HG03442 (cell line): ENCODE measurements at regions not wholly inside any gene's neighbourhood (a gene's known extent, or its start where the extent isn't known, plus 50 kb on each side); places are given as distances from the start of the nearest gene placed in this dataset.

Experiments
- ATAC-seq: cut with Tn5 transposase; IDR thresholded peaks from one replicate; pipeline ENCODE4 v1.9.1; 2021; ENCODE audit warnings: mild to moderate bottlenecking, moderate library complexity; ENCODE audit not compliant: unreplicated experiment

GRCh38 chr6:105917038-105917695, 169.0 kb upstream of the PRDM1 start:
- no peak for ATAC-seq

DNA sequence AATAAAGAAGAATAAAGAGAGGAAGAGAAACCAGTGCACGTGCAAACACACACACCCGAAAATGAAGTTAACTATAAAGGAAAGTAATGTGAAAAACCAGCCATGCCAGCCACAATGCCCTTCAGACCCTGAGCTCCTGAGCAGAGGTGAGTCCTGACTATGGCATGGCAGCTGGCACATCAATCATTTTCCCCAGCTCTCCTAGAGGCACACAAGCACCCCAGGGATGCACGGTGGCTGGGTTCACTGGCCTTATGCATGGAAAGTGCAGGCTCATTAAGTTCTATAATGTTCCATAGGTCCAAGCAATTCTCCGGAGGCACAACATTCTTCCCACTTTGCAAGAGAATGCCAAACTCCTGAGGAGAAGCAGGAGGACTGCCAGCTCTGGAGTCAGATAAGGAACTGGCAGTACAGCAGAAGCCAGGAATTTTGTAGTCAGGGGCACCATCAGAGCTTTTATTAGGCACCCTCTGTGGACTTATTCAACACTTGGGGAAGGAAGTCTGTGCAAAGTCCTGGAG, 175.0 kb upstream of the PRDM1 start:
- ATAC-seq = no peak

DNA sequence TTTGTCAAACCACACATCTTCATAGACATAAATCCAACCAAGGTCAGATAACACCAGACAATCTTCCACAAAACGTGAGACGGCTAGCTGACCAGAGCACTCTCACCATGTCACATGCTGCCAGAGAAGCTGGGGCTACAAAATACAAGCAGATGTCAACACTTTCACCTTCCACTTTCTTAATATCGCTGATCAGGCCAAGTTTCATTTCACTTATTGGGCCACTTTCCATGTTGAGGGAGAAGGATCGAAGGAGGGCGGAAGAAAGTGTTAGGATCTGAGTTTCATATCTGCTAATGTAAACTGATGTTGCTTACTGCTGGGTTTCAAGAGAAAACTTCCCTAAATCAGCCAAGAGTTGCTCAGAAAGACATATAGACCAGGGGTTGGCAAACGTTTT, 177.0 kb upstream of the PRDM1 start:
- no peak for ATAC-seq

DNA sequence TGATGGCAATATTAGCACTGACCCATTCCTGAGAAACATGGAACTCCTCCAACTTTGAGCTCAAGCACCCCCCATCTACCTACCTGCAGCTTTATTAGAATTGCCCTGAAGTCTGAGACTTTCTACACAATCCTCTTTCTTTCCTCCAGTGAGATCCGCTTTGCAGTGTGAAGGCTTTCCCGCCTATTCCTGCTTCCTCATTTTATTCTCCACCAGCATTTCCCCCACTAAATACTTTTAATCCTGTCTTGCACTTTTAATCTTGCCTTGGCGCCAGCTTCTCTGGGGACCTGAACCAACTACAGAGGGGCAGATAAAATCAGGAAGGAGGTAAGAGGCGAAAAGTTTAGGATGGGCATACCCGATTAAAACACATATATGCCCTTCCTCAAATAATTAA, 178.1 kb upstream of the PRDM1 start:
- no peak for ATAC-seq

DNA sequence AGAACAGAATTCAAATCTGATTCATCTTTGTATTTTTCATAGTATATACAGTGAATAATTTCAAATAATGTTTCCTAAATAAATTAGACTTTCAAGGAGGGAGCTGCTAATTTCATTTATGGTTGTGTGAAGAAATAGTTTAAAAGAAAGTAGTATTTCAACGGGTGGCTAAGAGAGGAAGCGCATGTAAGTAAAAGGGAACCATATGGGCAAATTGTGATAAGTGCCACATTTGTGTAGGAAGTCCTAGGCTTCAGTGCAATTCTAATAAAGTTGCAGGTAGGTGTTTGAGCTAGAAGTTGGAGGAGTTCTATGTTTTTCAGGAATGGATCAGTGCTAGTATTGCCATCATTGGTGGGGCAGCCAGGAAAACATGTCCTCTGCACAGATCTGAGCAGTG, 178.8 kb upstream of the PRDM1 start:
- no peak for ATAC-seq

GRCh38 chr6:105902401-105903031, 183.6 kb upstream of the PRDM1 start:
- no peak for ATAC-seq

- ATAC-seq = no peak
Observed at GRCh38 chr6:105901583-105901982, 184.6 kb upstream of the PRDM1 start.

DNA sequence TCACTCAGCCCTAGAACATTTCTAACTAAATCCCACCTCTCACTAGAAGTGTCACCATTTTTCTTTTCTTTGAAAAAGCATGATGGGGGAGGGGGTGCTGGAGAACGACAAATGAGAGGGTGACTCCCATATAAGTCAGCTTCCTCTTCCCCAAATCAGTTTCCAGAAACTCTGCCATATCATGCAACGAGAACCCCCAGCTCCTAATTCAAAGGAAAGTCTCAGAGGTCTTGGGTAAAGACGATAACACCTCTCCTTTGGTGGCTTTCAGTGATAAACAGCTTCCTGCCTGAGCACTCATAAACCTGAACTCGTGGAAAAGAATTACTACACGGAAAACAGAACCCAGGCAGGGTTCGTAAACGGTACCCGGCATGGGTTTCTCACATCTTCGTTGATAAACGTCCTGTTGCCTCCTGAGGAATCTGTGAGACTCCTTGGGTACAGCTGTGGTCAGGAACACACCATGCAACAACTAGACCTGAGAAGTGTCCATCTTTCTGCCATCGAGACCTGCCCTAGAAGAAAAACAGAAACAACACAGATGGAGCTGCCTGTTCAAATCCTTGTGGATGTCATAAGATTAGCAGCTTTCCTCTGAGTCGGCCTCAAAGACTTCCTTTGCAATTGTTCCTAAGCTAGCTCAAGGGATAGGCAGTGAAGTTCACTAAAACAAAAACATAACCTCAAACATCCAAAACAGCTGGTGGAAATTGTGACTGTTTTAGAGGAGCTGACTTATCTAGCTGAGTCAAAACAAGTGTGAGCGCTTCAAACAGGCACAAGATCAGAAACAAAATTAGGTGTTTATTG, 185.8 kb upstream of the PRDM1 start:
- ATAC-seq = no peak

DNA sequence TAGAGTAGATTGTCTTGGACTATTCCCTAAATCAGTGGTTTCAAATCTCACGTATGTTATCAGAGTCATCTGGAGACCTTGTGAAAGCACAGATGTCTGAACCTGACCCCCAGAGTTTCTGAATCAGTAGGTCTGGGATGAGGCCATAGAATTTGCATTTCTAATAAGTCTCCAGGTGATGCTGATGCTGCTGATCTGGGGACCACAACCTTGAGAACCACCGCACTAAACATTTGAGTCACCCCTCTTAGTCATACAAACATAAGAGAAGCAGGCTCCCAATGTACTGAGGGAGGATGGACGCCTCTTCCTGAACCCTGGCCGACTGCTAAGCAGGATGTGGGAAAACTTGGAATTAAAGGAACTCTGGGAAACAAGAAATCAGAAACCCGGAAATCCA, 187.8 kb upstream of the PRDM1 start:
- ATAC-seq = peak; percentile 83

DNA sequence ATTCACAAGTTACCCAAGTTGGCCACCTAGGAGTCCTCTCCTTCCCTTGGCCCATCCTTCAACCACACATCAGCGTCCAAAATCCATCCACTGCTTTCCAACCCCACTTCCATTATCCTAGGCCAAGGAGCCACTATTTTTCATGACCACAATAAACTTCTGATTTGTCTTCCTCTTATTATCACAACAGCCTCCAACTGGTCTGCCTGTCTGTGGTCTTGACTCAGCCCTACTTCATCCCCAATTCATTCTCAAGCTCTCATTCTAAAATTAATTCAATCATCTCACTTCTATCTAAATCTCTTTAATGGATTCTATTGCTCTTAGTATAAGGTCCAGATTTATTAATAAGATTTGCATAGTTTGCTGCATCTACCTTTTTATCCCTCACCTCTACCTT, 189.0 kb upstream of the PRDM1 start:
- ATAC-seq = no peak

- ATAC-seq = no peak
Observed at GRCh38 chr6:105896821-105897095, 189.4 kb upstream of the PRDM1 start.

DNA sequence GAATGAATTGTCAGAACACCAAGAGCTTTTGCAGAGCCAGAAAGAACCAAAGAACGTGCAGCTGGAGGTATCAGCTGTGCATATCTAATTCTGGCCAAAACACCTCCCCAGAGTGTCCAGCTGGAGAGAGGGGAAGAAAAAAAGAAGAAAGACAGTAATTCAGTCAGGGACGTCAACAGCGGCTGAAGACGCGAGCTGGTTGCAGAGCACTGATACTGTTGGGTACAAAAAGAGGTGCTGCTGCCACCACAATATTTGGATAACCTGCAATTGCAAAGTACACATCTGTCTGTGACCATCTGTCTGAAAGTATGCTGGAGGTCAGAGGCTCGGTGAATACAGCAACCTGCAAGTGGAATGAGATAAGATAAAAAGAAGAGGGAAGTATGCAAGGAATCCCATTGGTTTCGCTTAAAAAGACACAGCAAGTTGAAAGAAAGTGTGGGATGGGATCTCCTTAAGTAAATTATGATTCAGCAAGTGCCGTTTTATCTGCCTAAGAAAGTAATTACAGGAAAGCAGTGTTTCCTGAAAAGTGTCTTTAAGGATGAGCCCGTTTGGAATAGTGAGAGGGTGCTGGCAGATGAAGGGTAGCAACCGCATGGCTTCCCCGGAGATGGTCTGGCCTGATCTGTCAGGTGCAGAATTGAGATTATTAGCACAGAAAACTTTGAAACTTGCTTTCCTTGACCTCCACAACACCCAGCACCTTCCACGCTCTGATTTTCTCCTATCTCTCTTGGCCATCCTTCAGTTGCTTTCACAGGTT, 189.9 kb upstream of the PRDM1 start:
- ATAC-seq = no peak

DNA sequence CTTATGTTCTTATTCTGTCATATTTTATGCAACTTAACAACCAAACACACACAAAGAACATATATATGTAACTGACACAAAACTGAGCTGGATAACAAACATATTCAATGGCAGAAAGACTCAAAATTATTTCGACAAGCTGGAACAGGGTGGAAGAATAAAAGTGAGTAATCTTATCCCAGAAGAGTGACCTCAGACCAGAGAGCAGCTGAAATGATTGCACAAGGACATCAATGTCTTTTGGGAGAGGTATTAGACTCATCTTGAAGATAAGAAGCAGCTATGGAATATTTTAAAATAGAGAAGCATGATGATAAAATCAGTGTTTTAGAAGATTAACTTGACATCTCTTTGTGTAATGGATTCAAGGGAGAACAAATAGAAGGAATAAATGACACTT, 191.6 kb upstream of the PRDM1 start:
- no peak for ATAC-seq

DNA sequence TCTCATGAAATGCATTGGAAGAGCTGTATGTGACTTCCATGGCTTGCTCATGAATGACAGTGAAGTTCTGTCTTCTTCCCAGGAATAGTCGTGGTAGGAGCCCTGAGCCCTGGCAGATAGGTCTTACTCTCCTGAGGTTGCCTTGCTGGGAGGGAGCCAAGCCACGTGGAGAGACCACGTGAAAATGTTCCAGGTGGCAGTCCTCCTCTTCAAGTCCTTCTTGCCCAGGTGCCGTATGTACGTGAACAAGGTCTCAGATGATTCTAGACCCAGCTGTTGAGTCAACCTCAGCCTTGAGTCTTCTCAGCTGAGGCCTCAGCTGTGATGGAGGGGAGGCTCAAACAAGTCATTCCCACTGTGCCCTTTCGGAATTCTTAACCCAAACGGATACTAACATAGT, 192.4 kb upstream of the PRDM1 start:
- ATAC-seq = no peak

DNA sequence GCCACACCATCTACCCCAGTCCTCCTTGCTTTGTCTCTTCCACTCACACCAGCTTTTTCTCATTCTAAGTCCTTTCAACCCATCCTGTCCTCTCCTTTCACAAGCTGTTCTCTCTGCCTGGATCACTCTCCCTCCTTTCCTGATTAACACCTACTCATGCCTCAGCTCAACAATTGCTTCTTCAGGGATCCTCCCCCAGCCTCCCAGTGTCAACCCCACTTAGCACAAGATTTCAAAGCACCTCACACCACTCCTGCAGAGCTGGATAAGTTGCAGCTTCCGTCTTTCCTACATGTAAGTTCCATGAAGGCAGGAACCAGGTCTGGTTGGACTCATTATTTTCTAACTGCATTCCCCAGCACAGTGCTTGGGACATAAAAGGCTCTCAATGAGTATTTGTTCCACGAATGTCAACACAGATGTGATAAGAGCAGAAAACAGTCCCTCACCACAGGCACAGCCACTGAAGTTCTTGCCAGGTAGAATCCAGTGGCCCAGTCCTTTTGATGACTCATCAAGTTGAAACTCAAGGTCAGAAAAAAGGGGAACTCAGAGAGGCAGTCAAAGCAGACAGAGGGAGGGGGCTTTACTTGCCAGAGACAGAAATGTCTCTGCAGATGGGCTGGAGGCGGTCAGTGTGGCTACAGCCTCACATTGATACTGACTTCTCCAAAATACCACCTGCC, 193.4 kb upstream of the PRDM1 start:
- peak; percentile 92 for ATAC-seq

GRCh38 chr6:105890521-105891244, 195.5 kb upstream of the PRDM1 start:
- no peak for ATAC-seq

- ATAC-seq = no peak
Observed at GRCh38 chr6:105889902-105890301, 196.2 kb upstream of the PRDM1 start.

- ATAC-seq = no peak
Observed at GRCh38 chr6:105886814-105887544, 199.2 kb upstream of the PRDM1 start.

- no peak for ATAC-seq
Observed at GRCh38 chr6:105886066-105886813, 199.9 kb upstream of the PRDM1 start.
